ENCODE measurements at regions not wholly inside any gene's neighbourhood (a gene's known extent, or its start where the extent isn't known, plus 50 kb on each side); places are given as distances from the start of the nearest gene placed in this dataset.

DNA sequence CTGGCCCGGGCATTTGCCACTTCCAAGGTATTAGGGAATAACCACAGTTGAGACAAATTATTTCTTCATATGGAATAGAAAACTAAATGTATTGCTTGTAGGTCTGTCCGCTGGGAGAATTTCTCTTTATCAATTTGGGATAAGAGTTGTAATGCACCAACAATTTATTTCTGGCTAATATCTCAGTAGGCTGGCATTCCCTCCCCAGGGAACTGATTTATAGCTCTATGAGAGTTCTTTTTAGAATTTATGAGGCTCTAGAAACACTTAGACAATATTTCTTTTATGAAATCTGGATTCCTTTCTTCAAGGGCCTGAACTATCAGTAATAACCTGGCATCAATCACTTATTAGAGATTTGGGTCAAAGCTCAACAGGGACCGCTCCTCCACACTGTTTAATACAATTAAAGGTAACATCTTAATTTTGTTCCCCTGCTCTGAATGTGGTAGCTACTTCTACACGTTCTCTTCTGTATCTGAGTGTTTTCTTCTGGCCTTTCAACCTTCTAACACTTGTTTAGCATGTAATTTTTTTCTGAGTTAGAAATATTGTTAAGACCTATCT lies 857.4 kb upstream of the PRR20A start:
- DNase-seq (ENCODE audit: extremely low read depth, low read depth), result no peak

GRCh38 chr13:56299650-56300049 lies 841.1 kb upstream of the PRR20A start:
- no peak for DNase-seq (ENCODE audit: extremely low read depth, low read depth)

DNA sequence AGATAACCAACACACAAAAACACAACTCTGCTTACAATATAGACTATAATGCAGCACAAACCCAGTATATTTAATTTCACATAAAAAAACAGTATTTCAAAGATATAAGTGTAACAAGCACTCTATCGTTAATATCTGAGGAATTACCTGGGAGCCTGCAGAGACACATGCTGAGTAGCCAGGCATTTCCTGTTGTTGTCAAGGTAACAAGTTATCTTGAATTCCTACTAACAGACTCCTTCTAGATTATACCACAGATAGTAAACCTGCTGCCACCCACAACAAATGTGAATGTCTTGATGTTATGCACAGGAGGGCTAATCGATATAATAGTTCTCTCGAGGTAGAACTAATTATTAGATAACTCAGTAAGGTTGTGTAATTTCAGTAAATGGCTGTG lies 826.0 kb upstream of the PRR20A start:
- DNase-seq (ENCODE audit: extremely low read depth, low read depth), result no peak

GRCh38 chr13:56317841-56318240 lies 822.9 kb upstream of the PRR20A start:
- DNase-seq (ENCODE audit: extremely low read depth, low read depth), result no peak

GRCh38 chr13:56332671-56333070 lies 808.0 kb upstream of the PRR20A start:
- no peak for DNase-seq (ENCODE audit: extremely low read depth, low read depth)

- no peak for DNase-seq (ENCODE audit: extremely low read depth, low read depth)
These were observed 804.9 kb upstream of the PRR20A start for GRCh38 chr13:56335775-56336174.

- no peak for DNase-seq (ENCODE audit: extremely low read depth, low read depth)
These were observed 802.3 kb upstream of the PRR20A start for GRCh38 chr13:56338421-56338820.

- no peak for DNase-seq (ENCODE audit: extremely low read depth, low read depth)
These were observed 793.7 kb upstream of the PRR20A start for GRCh38 chr13:56347014-56347413.

GRCh38 chr13:56349866-56350265 lies 790.9 kb upstream of the PRR20A start:
- no peak for DNase-seq (ENCODE audit: extremely low read depth, low read depth)

DNA sequence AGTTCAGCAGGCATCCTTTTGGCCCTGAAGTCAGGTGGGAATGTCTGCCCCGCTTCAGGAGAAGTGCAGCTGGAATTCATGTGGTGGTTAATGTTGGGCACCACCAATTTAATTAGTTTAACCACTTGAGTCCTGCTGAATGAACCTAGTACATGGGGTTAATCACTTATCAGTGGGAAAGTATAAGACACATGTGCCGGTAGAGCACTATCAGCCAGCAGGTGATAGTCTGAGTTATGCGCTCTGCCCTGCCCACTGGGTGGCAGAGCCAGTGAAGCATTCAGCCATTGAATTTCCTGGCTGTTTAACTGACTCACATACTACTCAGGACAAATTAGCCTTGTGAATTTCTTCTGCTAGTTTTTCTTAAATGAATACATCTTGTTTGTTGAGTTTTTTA lies 789.7 kb upstream of the PRR20A start:
- no peak for DNase-seq (ENCODE audit: extremely low read depth, low read depth)

GRCh38 chr13:56352361-56352760 lies 788.4 kb upstream of the PRR20A start:
- DNase-seq (ENCODE audit: extremely low read depth, low read depth), result no peak

DNA sequence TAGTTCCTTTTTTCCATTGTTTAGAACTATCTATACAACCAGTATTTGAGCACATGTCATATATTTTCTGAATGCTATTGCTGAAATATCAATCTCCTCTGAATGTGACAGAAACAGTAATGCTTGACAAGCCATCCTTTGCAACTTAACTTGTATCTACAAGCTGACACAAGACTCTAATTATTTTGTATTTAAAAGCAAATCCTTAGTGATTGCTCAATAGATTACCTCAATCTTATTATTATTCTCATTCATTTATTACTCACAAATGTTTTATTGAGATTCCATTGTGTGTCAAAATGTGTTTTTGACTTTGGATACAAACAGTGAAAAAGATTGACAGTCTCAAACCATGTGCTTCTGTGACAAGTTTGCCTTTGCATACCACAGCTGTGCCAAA lies 787.8 kb upstream of the PRR20A start:
- no peak for DNase-seq (ENCODE audit: extremely low read depth, low read depth)

- DNase-seq (ENCODE audit: extremely low read depth, low read depth), result no peak
These were observed 784.0 kb upstream of the PRR20A start for GRCh38 chr13:56356690-56357089.

GRCh38 chr13:56378566-56378965 lies 762.2 kb upstream of the PRR20A start:
- no peak for DNase-seq (ENCODE audit: extremely low read depth, low read depth)

DNA sequence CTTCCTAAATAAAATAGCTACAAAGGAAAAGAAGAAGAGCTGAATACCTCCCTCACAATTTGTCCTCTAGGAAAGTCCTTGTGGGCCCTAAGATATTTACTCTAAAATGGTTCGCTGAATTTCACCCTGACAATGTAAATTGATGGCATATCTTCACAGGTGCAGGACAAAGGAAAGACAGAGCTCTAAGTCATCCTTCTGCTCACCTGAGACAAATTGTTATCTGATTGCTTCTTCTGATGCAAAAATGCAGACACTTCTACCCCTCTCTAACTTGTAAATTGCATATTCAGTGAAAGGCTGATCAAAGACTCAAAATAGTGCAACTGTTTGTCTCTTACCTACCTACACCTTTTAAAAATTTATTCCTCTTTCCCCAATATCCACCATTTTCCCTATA lies 747.2 kb upstream of the PRR20A start:
- DNase-seq (ENCODE audit: extremely low read depth, low read depth), result no peak

DNA sequence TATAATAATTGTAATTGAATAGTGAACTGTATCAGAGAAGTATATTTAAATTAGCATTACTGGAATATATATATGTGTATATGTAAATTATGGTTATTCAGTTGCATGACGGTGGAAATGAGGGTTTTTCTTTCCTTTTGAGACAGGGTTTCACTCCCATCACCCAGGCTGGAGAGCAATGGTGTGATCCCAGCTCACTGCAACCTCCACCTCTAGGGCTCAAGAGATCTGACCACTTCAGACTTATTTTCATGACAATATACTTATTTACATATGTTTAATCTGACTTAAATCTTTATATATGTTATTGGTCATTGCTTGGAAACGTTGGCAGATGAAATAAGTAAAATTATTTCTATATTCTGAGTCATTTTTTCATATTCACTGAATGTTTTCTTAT lies 744.4 kb upstream of the PRR20A start:
- DNase-seq (ENCODE audit: extremely low read depth, low read depth), result no peak

DNA sequence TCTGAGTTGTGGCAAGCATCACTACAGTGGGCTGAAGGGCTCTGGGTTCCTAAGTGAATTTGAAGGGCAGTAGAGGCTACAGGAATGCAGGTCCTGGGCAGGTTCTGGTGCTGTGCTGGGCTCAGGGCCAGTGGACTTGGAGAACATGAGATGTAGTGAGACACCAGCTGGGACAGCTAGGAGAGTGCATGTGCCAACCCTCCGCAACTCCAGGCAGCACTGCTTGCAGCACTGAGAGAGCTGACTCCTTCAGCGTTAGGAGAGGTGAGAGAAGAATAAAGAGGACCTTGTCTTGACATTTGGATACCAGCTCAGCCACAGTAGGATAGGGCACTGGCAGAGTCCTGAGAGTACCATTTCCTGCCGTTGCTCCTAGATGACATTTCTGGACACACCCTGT lies 739.9 kb upstream of the PRR20A start:
- DNase-seq (ENCODE audit: extremely low read depth, low read depth), result no peak

- DNase-seq (ENCODE audit: extremely low read depth, low read depth), result no peak
These were observed 727.9 kb upstream of the PRR20A start for GRCh38 chr13:56412856-56413255.

DNA sequence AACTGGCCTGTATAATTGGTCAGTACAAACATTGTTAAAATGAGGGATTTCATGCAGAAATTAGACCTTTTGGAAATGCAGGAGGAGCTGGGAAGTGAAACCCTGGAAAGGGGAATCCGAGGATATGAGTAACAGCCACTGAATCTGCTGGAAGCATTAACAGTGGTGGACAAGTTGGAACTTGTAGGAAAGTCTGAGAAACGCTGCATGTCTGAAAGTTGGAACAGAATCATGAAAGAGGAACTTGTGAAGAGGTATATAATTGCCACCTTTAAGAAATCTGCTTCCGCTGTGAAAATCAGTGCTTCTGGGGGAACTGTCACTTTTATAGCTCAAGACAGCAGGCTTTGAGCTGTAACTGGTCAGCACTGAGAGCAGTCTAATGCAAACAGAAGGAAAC lies 716.5 kb upstream of the PRR20A start:
- DNase-seq (ENCODE audit: extremely low read depth, low read depth), result no peak

- no peak for DNase-seq (ENCODE audit: extremely low read depth, low read depth)
These were observed 683.1 kb upstream of the PRR20A start for GRCh38 chr13:56457535-56458190.

- DNase-seq (ENCODE audit: extremely low read depth, low read depth), result no peak
These were observed 681.4 kb upstream of the PRR20A start for GRCh38 chr13:56459286-56459685.

DNA sequence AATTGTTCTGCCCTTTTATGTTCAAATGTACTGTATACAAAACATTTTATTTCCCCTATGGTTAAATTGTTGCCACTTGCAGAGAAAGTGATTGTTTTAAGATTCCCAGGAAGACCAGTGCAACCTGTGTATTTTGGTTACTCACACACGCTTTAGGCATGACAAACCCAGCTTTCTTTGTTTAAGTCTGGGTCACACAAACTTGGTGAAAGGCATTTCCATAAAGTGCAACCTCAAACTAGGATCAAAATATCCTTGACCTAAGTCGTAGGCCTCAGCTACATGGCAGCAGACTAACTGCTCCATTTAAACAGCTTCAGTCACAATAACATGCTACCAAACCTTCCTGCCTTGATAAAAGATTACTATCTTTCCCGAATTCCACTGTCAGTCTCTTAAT lies 639.0 kb upstream of the PRR20A start:
- no peak for DNase-seq (ENCODE audit: extremely low read depth, low read depth)

DNA sequence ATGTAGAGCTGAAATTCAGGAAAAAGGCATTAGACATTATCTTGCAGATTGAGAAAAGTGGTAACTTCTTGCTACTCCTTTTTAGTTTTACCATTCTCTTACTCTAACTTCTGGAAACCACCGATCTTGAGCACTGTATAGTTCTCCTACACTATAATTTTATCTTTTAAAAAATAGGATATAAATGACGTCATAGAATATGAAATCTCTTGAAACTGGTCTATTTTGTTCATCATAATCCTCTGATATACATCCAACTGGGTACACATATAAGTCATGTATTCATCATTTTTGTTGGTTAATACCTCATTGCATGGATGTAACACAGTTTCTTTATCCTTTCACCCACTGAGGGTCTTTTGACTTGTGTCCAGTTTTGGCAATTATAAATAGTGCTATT lies 629.9 kb upstream of the PRR20A start:
- no peak for DNase-seq (ENCODE audit: extremely low read depth, low read depth)
